Prostate gland (tissue), 2 donors: ENCODE measurements at regions not wholly inside any gene's neighbourhood (a gene's known extent, or its start where the extent isn't known, plus 50 kb on each side); places are given as distances from the start of the nearest gene placed in this dataset.
"Not testable (repeated sequence)": the region's sequence is repeated elsewhere in the genome, so short reads cannot be mapped to it uniquely, and the experiment has no call there.

Experiments
- DNase-seq: peaks from one replicate; pipeline ENCODE4 v3.0.0-alpha.2; 2019; ENCODE audit warnings: low spot score
- H3K27ac ChIP-seq, 2 donors: fragments of 200-600 bp; sonication (generic); 2 replicates each; pipeline ENCODE4 v1.5.1; 2017 to 2019
- H3K27me3 ChIP-seq: fragments of 200-600 bp; sonication (generic); replicated peaks from 2 replicates; pipeline ENCODE4 v1.5.1; 2019; ENCODE audit not compliant: insufficient read depth
- H3K36me3 ChIP-seq, 2 donors: fragments of 200-600 bp; sonication (generic); 1 replicate in 1 of 2; 2 replicates in 1 of 2; pipeline versions ENCODE4 v1.5.1 to v1.8.1; 2017 to 2019
- H3K4me1 ChIP-seq: fragments of 200-600 bp; sonication (generic); replicated peaks from 2 replicates; pipeline ENCODE4 v1.5.1; 2019
- H3K4me3 ChIP-seq, 2 donors: fragments of 200-600 bp; sonication (generic); 2 replicates each; pipeline ENCODE4 v1.5.1; 2017 to 2019
- H3K9me3 ChIP-seq: fragments of 200-600 bp; sonication (generic); 2 replicates; pipeline ENCODE4 v1.5.1; 2017
- POLR2A ChIP-seq: fragments of 450-650 bp; IDR thresholded peaks from one replicate; pipeline ENCODE4 v1.6.1; 2016; ENCODE audit warnings: antibody characterized with exemption, mild to moderate bottlenecking
- POLR2AphosphoS5 ChIP-seq: sonication (generic); formaldehyde crosslinking; IDR thresholded peaks from one replicate; pipeline ENCODE4 v1.6.1; 2017; ENCODE audit warnings: antibody characterized with exemption
- WGBS: methylation state at CpG from one replicate; pipeline ENCODE4 v1.1.5; 2018; 5-methylcytosine and 5-hydroxymethylcytosine counted together
- intact Hi-C: fragments of 100-400 bp; cut with DNase I; formaldehyde crosslinking; loops from one replicate; pipeline ENCODE4 v1.14.2; 2022
- TF ChIP-seq, protein P1 (sequence below), 4 experiments: fragments of 200-600 bp in 2 of 4; fragments of 450-650 bp in 2 of 4; sonication (generic) in 2 of 4; IDR thresholded peaks; 1 replicate in 3 of 4; 2 replicates in 1 of 4; pipeline ENCODE4 v1.5.1; 2016 to 2019; ENCODE audit warnings: antibody characterized with exemption in 4 of 4, mild to moderate bottlenecking in 2 of 4, moderate library complexity in 2 of 4

DNA sequence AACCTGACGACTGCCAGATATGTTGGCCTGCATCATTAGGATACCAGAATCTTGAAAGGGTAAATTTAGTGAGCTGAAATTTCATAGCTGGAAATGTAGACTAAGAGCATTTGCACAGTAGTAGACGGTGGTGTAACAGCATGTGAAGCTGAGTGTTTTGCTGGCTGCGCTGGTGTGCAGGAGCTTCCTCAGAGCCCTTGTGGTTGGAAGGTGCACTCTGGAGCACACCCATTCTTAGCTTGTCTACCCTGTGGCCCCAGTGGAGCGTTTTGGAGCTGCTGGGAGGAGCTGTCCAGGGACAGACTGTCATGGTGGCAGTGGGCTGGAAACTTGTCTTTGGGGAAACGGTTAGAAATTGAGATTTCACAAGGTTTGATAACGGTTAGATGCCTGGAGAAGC lies 82.8 kb downstream of the NPIPB11 start:
- H3K9me3 ChIP-seq, H3K27ac ChIP-seq, DNase-seq, intact Hi-C loops, H3K27me3 ChIP-seq, H3K4me1 ChIP-seq, H3K36me3 ChIP-seq, H3K4me3 ChIP-seq: not testable (repeated sequence)
- WGBS, result 72% methylated on average over 6 of the region's 6 CpGs

DNA sequence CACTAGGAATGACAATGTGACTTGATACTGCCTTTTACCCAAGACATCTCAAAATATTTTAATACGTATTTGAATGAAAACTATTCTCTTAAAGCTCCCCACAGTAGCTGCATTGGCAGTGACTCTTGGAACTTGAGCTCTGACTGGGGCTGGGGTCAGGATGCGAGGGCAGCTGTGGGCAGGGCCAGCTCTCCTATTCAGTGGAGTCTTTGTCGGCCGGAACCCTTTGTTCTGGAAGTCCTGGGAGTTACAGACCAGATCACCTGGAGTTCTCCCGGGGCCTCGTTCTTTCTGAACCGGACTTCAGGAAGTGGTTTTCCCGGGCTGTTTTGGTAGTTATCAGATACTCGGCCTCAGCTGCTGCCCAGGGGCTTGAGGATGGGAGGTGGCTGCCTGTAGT lies 84.9 kb downstream of the NPIPB11 start:
- WGBS, result 83% methylated on average over 8 of the region's 9 CpGs
- DNase-seq, result no peak
- Histone ChIP-seq H3K9me3 (no peaks in the 10 kb centered on the region), H3K27me3 (no peaks in the 10 kb centered on the region), H3K36me3 (no peaks in the 10 kb centered on the region), H3K4me1 (no peaks in the 10 kb centered on the region), H3K4me3 (no peak overlapping the region), H3K27ac (no peak overlapping the region)
- intact Hi-C loops, result no loop called here
- no peak for TF ChIP-seq POLR2AphosphoS5
- no peak for TF ChIP-seq POLR2A
- TF ChIP-seq, protein P1, sequence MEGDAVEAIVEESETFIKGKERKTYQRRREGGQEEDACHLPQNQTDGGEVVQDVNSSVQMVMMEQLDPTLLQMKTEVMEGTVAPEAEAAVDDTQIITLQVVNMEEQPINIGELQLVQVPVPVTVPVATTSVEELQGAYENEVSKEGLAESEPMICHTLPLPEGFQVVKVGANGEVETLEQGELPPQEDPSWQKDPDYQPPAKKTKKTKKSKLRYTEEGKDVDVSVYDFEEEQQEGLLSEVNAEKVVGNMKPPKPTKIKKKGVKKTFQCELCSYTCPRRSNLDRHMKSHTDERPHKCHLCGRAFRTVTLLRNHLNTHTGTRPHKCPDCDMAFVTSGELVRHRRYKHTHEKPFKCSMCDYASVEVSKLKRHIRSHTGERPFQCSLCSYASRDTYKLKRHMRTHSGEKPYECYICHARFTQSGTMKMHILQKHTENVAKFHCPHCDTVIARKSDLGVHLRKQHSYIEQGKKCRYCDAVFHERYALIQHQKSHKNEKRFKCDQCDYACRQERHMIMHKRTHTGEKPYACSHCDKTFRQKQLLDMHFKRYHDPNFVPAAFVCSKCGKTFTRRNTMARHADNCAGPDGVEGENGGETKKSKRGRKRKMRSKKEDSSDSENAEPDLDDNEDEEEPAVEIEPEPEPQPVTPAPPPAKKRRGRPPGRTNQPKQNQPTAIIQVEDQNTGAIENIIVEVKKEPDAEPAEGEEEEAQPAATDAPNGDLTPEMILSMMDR (IDR thresholded peaks at IDR 0.05), result no peak

DNA sequence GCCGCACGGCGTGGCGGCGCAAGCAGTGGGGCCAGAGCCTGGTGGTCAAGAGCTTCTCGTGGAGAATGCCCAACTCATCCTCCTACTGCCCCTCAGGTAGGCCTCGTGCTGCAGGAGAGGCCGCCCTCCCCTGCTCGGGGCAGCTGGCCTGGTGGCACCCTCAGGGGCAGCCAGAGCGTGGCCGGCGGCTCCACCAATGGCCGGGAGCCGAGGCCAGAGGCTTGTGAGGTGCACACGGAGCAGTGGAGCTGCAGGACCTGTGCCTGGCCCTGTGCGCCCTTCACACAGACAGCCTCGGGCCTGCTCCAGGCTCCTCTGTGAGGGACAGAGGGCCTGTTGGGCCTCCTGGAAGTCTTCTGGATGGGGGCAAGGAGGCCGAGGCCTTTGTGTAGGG lies 85.5 kb downstream of the NPIPB11 start:
- no peaks in the 10 kb centered on the region for H3K4me1 ChIP-seq
- H3K36me3 ChIP-seq, result no peaks in the 10 kb centered on the region
- 94% methylated on average over 18 of the region's 18 CpGs for WGBS
- DNase-seq, result no peak
- no peak for TF ChIP-seq POLR2A
- TF ChIP-seq, protein P1 (IDR thresholded peaks at IDR 0.05), result no peak
- H3K9me3 ChIP-seq, result no peaks in the 10 kb centered on the region
- intact Hi-C loops, result no loop called here
- H3K27ac ChIP-seq, result no peak overlapping the region
- H3K4me3 ChIP-seq, result no peak overlapping the region
- no peaks in the 10 kb centered on the region for H3K27me3 ChIP-seq

DNA sequence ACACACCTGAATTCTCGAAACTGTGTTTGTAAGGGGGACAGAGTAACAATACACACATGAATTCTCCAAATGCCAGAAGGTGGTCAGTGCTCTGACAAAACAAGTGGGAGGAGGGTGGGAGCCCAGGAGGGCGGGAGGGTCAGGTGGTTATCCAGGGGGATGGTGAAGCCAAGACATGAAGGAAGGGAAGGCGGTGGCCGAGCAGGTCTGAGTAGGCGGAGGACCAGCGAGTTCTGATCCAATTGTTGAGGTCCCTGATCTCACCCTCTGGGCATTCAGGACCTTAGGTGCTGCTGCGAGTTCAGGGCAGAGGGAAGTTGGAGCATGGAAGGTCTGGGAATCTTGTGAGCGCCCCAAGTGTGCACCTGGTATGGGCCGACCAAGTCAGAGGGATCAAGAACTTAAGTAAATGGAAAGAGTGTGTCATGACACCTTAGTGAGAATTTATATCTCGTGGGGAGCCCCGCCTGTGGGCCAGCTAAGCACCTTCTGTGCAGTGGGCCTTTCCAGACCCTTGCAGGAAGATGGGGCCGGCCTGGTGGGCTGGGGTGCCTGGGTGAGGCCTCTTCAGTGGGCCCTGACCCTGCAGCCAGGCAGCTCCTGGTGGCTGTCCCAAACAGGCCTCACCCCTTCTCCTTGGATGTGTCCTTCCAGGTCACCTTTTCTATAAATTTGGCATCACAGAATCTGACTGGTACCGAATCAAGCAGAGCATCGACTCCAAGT lies 86.1 kb downstream of the NPIPB11 start:
- H3K4me1 ChIP-seq, result no peaks in the 10 kb centered on the region
- H3K4me3 ChIP-seq, result no peak overlapping the region
- no peaks in the 10 kb centered on the region for H3K36me3 ChIP-seq
- no peak overlapping the region for H3K27ac ChIP-seq
- intact Hi-C loops, result no loop called here
- no peak for DNase-seq
- 91% methylated on average over 14 of the region's 14 CpGs for WGBS
- no peaks in the 10 kb centered on the region for H3K9me3 ChIP-seq
- H3K27me3 ChIP-seq, result no peaks in the 10 kb centered on the region
- TF ChIP-seq POLR2A, result no peak
- TF ChIP-seq POLR2AphosphoS5, result no peak
- TF ChIP-seq, protein P1 (IDR thresholded peaks at IDR 0.05), result no peak

DNA sequence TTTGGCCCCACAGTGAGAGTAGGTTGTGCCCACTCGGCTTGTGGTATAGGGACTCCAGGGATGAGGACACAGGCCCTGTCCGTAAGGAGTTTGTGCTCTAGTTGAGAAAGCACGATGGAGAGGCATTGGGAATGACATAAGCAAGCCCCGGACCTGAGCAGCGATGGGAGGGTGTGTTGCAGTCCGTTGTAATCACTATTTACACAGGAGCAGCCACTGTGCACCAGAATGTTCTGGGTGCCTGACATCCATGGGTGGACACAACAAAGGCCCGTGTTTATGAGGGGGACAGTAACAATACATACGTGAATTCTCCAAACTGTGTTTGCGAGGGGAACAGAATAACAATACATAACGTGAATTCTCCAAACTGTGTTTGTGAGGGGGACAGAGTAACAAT lies 86.8 kb downstream of the NPIPB11 start:
- H3K27ac ChIP-seq, result no peak overlapping the region
- no peaks in the 10 kb centered on the region for H3K27me3 ChIP-seq
- no peaks in the 10 kb centered on the region for H3K9me3 ChIP-seq
- WGBS, result 72% methylated on average over 9 of the region's 10 CpGs
- intact Hi-C loops, result loop anchor here (10.0 kb wide), 1 partner anchor 205 kb away; no protein-coding TSS in a partner anchor
- no peak overlapping the region for H3K4me3 ChIP-seq
- no peaks in the 10 kb centered on the region for H3K4me1 ChIP-seq
- no peaks in the 10 kb centered on the region for H3K36me3 ChIP-seq
- TF ChIP-seq, protein P1 (IDR thresholded peaks at IDR 0.05), result no peak
- TF ChIP-seq POLR2A (no peak), POLR2AphosphoS5 (no peak)
- no peak for DNase-seq

DNA sequence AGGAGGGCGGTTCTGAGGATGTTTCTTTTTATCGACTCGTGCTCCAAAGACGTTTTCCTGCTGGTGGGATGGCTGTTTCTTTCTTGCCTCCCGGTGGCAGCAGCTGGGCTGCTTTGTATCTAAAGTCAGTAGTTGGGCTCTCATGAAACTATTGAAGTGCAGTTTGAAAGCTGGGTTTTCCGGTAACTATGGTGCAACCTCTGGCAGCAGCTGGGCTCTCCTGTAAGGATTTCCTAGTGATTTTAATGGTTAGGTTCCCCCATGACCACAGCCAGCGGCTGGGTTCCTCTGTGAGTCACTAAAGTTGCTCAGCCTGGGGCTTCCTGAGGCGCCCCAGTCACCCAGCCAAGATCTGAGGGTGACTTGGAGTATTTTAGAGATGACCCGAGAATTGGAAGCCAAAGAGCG lies 87.9 kb downstream of the NPIPB11 start:
- not testable (repeated sequence) for H3K27me3 ChIP-seq, H3K4me1 ChIP-seq, H3K4me3 ChIP-seq, H3K27ac ChIP-seq, H3K36me3 ChIP-seq, DNase-seq, H3K9me3 ChIP-seq
- intact Hi-C loops, result loop anchor here (10.0 kb wide), 1 partner anchor 204 kb away; no protein-coding TSS in a partner anchor
- WGBS, result 50% methylated on average over 10 of the region's 10 CpGs
